Hindlimb muscle (tissue), 1 donor: ENCODE measurements at regions not wholly inside any gene's neighbourhood (a gene's known extent, or its start where the extent isn't known, plus 50 kb on each side); places are given as distances from the start of the nearest gene placed in this dataset.
A peak's percentile ranks its signal among the peaks of the same experiment; 100 is the strongest.

Experiments
- DNase-seq: peaks from one replicate; pipeline ENCODE4 v3.0.0-alpha.2; 2013

GRCh38 chr2:18245375-18245774 lies 315.1 kb downstream of the RDH14 start:
- no peak for DNase-seq

DNA sequence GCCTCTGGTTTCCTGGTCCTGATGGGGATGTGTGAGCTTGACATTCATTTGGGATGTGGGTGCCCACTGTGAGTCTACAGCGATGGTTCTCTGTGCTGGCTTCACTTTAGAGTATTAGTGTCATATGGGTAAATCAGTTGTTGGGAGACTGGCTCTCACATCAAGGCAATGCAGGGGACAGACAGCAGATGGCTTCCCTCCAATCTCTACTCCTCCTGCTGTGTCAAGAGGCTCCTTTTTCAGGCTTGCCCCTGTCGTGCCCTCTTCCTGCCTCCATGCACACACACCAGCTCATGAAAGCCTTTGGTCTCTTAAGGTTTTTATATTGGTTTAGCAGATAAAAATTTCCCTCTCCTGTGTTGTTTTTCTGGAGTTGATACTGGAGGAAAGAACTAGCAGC lies 315.6 kb downstream of the RDH14 start:
- DNase-seq, result no peak

DNA sequence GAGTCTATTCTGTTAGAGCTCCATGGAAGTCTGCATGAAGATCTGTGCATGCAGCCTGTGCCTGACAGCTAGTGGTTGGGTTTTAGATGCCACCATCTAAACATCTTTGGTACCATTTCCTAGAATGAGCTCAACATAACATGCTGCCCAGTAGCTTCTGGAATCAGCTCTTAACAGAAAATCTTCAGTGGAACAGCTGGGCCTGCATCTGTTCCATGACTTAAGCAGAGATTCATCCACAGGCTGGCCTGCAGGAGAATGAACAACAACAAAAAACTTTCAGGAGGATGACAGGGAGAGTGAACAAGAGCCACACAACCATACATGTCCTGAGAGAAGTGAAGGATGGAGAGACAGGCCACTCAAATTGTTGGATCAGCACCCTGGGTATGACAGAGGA lies 316.6 kb downstream of the RDH14 start:
- no peak for DNase-seq

DNA sequence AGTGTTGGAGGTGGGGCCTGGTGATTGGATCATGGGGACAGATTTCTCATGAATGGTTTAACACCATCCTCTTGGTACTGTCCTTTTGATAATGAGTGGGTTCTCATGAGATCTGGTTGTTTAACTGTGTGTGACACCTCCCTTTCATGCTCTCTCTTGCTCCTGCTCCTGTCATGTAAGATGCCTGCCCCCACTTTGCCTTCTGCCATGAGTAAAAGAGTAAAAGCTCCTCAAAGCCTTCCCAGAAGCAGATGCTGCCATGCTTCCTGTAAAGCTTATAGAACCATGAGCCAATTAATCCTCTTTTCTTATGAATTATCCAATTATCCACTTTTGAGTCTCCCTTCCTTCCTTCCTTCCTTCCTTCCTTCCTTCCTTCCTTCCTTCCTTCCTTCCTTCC lies 317.7 kb downstream of the RDH14 start:
- no peak for DNase-seq

GRCh38 chr2:18238209-18238608 lies 322.2 kb downstream of the RDH14 start:
- no peak for DNase-seq

GRCh38 chr2:18237298-18237697 lies 323.2 kb downstream of the RDH14 start:
- no peak for DNase-seq

- DNase-seq, result no peak
Observed at GRCh38 chr2:18232731-18233438, 327.6 kb downstream of the RDH14 start.

- DNase-seq, result no peak
Observed at GRCh38 chr2:18230668-18231067, 329.8 kb downstream of the RDH14 start.

DNA sequence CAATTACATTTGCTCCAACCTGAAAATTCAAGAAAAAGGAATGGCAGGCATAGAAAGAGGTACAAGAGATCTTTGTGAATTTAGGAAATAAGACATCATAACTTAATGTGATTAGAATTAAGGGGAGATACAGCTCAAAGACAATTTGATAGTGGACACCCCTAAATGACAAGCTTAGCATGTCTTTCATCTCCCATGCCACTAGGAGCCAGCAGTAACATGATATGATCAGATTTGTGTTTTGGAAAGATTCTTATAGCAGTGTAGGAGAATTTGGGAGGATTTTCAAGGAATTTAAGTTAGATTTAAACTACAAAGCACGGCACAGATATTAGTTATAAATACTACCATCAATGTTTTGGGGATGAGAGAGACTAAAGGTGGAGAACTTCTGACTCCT lies 340.8 kb downstream of the RDH14 start:
- no peak for DNase-seq

DNA sequence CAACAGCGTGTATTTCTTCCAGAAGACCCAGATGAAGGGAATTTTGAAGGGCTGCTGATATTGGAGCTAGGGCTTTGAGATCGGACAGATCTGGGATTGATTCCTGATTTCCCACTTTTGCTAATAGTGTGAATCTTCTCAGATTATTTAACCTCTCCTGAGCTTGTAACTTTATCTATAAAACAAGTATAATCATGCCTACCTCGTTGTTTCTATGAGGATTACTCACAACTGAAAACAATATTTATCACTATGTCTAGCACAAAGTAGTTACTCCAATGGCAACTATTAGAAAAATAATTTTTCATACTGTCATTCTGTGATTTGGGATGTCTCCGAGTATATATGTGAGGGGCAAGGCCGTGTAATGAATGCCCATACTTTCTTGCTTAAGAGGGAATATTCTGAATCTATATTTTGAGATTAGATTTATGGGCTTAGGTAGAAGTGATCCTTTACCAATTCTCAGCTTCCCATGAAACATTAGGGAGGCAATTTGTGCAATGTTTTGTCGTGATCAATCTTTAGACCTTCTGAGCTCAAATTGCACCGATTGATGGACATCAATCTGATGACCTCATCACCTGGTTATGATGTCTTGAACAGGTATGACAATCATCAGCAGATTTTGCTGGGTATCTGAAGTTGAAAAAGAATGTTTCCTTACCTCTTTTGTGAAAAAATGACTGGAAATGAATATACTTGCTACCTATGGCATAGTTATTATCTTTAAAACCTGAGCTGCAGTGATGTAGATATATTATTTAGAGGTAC lies 339.9 kb downstream of the KCNS3 start:
- no peak for DNase-seq

DNA sequence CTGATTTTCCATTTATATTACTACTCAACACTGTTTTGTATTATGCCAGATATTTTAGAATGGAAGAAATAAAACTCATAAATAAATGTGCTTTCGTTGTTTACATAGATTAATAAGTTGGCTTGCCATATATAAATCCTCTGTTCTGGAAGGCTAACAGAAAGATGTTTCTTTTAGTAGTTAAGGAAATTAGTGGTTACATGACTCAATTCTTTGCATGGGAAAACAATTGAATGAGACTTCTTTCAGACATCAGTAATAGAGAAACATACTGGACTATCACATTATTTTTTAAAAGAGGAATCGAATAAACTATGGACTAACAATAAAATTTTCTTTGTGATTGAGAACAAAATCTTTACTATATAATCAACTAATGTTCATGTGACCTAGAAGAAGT lies 336.5 kb downstream of the KCNS3 start:
- no peak for DNase-seq

- DNase-seq, result no peak
Observed at GRCh38 chr2:18213986-18214385, 335.5 kb downstream of the KCNS3 start.

DNA sequence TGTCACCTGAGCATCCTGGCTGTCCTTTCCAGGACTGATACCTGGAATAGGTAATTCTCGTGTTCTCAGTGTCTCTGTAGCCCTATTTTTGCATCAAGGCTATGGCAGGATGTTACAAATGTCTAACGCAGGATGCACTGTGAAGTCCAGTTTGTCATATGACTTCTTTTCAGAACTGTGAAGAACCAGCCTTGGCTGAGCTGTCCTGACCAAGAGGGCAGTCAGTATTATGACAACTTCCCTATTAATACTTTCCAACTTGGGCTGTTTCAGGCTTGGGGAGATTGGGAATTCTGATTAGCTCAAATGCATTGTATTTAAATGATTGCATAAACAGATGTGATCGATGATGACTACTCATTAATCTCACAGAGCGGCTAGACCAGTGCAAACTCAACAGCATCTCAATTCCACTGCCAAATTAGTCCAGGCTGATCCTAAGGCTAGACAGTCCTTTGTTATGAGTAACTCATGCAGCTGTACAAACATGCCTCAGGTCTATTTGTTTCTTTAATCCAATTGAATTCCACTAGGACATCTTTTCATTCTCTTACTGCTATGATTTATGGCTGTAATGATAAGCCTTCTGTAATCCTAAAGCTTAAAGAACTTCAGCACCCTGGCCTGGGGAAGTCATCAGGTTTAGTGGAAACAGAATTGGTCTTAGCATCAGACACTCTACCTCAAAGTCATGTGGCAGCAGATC lies 331.6 kb downstream of the KCNS3 start:
- peak; percentile 33 for DNase-seq

GRCh38 chr2:18208956-18209355 lies 330.5 kb downstream of the KCNS3 start:
- no peak for DNase-seq

DNA sequence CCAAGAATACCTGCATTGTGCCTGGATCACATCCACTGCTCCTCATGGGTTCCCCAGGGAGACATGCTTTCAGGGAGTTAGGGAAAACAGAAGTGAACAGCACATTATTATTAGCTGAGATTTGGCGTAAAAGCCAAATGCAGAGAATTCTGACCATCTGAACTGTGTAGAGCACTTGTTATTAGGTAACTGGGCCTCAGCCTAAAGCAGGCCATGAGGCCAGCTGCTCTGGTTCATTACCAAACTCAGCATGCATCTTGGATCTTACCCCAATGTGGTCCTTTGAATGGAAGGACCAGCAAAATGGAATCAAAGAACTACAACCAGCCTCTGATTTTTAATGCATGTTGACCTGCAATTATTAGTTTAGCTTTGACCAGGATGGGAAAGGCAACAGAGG lies 322.3 kb downstream of the KCNS3 start:
- no peak for DNase-seq

DNA sequence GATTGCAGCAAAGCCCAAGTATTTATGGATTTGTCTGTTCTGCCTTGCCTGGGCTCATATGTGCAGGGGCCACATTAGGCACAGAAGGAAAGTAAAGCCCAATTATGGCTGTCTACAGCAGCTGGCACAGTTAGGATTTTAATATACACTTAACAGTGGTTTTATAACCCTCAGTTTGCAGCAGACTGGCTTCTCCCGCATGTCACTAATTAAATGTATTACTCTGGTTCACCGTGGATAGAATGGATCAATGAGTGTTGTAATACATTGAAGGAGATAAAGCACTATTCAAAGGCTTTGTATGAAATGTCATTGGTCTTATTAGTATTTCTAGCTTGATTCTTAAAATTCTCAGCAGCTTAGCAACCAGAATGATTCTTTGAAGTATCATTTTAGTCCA lies 320.2 kb downstream of the KCNS3 start:
- no peak for DNase-seq

DNA sequence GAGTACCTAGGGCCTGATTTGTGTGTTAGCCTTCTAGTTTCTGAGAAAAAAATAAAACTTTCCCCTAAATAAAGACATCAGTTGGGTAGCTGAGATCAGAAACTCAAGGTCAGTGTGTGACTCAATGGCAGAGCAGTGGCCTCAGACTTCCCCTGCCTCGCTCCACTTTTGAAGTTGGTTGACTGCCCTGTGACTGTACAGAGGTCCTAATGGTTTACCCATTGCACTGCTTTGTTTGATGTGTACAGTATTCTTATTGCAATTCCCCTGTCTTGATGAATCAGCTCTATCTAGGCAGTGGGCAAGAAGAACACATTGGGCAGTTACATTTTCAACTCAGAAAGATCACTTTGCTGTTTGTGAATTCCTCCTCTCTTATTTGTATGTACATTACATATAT lies 315.7 kb downstream of the KCNS3 start:
- DNase-seq, result no peak

- DNase-seq, result no peak
Observed at GRCh38 chr2:18186816-18187613, 308.5 kb downstream of the KCNS3 start.

DNA sequence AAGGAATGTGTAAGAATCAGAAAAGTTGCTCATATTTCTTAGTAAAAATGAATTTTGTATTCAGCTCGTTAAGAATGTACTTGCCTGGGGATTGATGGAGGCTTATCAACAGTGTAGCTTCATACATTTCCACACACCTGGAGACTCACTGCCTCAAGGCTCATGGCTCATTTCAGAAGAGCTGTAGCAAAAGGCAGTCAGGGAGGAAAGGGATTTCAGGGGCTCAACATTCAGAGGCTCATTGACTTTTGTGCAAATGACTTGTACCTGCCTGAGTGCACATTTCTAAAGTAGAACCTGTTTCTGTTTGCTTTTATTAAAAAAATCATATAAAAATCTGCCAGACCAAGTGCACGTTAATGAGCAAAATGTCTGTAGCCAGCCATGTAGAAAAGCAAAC lies 304.4 kb downstream of the KCNS3 start:
- no peak for DNase-seq

GRCh38 chr2:18180912-18181311 lies 302.4 kb downstream of the KCNS3 start:
- no peak for DNase-seq

DNA sequence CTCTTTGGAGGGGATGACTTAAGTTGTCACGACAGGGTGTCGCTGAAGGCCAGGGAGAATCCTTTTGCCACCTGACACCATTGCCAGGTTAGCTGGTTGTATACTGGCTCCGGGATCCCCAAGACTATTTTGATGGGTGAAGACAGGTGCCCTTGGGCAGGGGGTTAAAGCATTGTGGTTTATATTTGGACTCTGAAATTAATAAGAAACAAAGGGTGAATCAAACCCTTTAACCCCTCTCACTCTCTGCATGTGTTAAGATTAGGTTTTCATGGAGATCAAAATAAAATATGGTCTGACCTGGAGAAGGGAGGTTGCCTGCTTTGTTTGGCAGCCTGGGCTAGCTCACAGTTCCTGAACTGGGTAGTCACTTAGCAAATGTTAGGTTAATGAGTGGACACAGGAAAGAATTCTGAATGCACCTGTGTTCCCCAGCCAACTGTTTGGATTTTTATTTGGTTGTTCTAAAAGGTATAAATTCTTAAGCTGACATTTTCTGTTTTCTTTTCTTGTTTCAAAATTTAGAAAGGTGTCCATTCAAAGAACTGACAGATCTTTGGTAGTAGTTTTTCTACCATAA lies 301.7 kb downstream of the KCNS3 start:
- DNase-seq, result no peak

- DNase-seq, result no peak
Observed at GRCh38 chr2:18178736-18179349, 300.4 kb downstream of the KCNS3 start.
